NCI-H2196 treated with DMSO at 0.1 percent for 48 hours (cell line): ENCODE measurements at regions not wholly inside any gene's neighbourhood (a gene's known extent, or its start where the extent isn't known, plus 50 kb on each side); places are given as distances from the start of the nearest gene placed in this dataset.
"Not testable (repeated sequence)": the region's sequence is repeated elsewhere in the genome, so short reads cannot be mapped to it uniquely, and the experiment has no call there.

Experiments
- DNase-seq: peaks from one replicate; lab custom pipeline; 2025; ENCODE audit not compliant: unreplicated experiment; lab: John Stamatoyannopoulos, UW

- DNase-seq, result no peak
These were observed 128.6 kb upstream of the BMPER start for GRCh38 chr7:33776788-33777187.

- DNase-seq, result no peak
These were observed 127.1 kb upstream of the BMPER start for GRCh38 chr7:33778195-33778594.

- no peak for DNase-seq
These were observed 126.1 kb upstream of the BMPER start for GRCh38 chr7:33779216-33779615.

- no peak for DNase-seq
These were observed 124.2 kb upstream of the BMPER start for GRCh38 chr7:33781167-33781566.

GRCh38 chr7:33781796-33782195 is 123.5 kb upstream of the BMPER start:
- DNase-seq, result no peak

GRCh38 chr7:33784000-33784399 is 121.3 kb upstream of the BMPER start:
- no peak for DNase-seq

- DNase-seq, result no peak
These were observed 116.8 kb upstream of the BMPER start for GRCh38 chr7:33788531-33788930.

- no peak for DNase-seq
These were observed 115.3 kb upstream of the BMPER start for GRCh38 chr7:33789871-33790630.

GRCh38 chr7:33790746-33791145 is 114.6 kb upstream of the BMPER start:
- no peak for DNase-seq

- DNase-seq, result no peak
These were observed 113.3 kb upstream of the BMPER start for GRCh38 chr7:33792041-33792440.

- no peak for DNase-seq
These were observed 112.7 kb upstream of the BMPER start for GRCh38 chr7:33792547-33793105.

GRCh38 chr7:33793616-33794015 is 111.7 kb upstream of the BMPER start:
- DNase-seq, result no peak

GRCh38 chr7:33794419-33794818 is 110.9 kb upstream of the BMPER start:
- DNase-seq, result no peak

GRCh38 chr7:33794959-33795358 is 110.4 kb upstream of the BMPER start:
- no peak for DNase-seq

- no peak for DNase-seq
These were observed 108.8 kb upstream of the BMPER start for GRCh38 chr7:33796538-33796937.

GRCh38 chr7:33797512-33797911 is 107.8 kb upstream of the BMPER start:
- DNase-seq, result not testable (repeated sequence)

GRCh38 chr7:33798686-33799325 is 106.5 kb upstream of the BMPER start:
- DNase-seq, result no peak

GRCh38 chr7:33799766-33800165 is 105.6 kb upstream of the BMPER start:
- no peak for DNase-seq

GRCh38 chr7:33802600-33802999 is 102.7 kb upstream of the BMPER start:
- DNase-seq, result no peak

GRCh38 chr7:33804140-33804660 is 101.1 kb upstream of the BMPER start:
- no peak for DNase-seq

- no peak for DNase-seq
These were observed 99.6 kb upstream of the BMPER start for GRCh38 chr7:33805630-33806233.
